Hypothalamus (tissue), 51 donors: ENCODE measurements at regions not wholly inside any gene's neighbourhood (a gene's known extent, or its start where the extent isn't known, plus 50 kb on each side); places are given as distances from the start of the nearest gene placed in this dataset.
"Not testable (repeated sequence)": the region's sequence is repeated elsewhere in the genome, so short reads cannot be mapped to it uniquely, and the experiment has no call there.

ENCODE experiments used
- DNase-seq, 51 donors: peaks; one replicate each; lab custom pipeline; 2025; lab: John Stamatoyannopoulos, UW

GRCh38 chrX:40993395-40993794 lies 91.8 kb upstream of the USP9X start:
- DNase-seq: peak in 1 of 51 donors; percentile 30

- peak in 4 of 51 donors; percentile 0 to 22 (median 2) for DNase-seq
Observed at GRCh38 chrX:40996886-40997530, 88.2 kb upstream of the USP9X start.

- no peak for DNase-seq
Observed at GRCh38 chrX:40998123-40998522, 87.1 kb upstream of the USP9X start.

GRCh38 chrX:41001327-41001726 lies 83.9 kb upstream of the USP9X start:
- no peak for DNase-seq

GRCh38 chrX:41002026-41002425 lies 83.2 kb upstream of the USP9X start:
- no peak for DNase-seq

GRCh38 chrX:41003506-41004270 lies 81.6 kb upstream of the USP9X start:
- no peak for DNase-seq

- peak in 4 of 51 donors; percentile 0 to 7 (median 0) for DNase-seq
Observed at GRCh38 chrX:41005445-41005992, 79.7 kb upstream of the USP9X start.

GRCh38 chrX:41009850-41010846 lies 75.1 kb upstream of the USP9X start:
- DNase-seq: peak in 47 of 51 donors; percentile 0 to 68 (median 34)

- no peak for DNase-seq
Observed at GRCh38 chrX:41014776-41015360, 70.4 kb upstream of the USP9X start.

GRCh38 chrX:41017785-41018184 lies 67.5 kb upstream of the USP9X start:
- not testable (repeated sequence) for DNase-seq

- not testable (repeated sequence) for DNase-seq
Observed at GRCh38 chrX:41018391-41019040, 66.7 kb upstream of the USP9X start.

GRCh38 chrX:41019041-41019392 lies 66.2 kb upstream of the USP9X start:
- no peak for DNase-seq

- DNase-seq: no peak
Observed at GRCh38 chrX:41022566-41022965, 62.7 kb upstream of the USP9X start.

- DNase-seq: no peak
Observed at GRCh38 chrX:41023098-41023497, 62.1 kb upstream of the USP9X start.

GRCh38 chrX:41024335-41024734 lies 60.9 kb upstream of the USP9X start:
- DNase-seq: not testable (repeated sequence)

GRCh38 chrX:41024755-41025154 lies 60.5 kb upstream of the USP9X start:
- no peak for DNase-seq

GRCh38 chrX:41025926-41026701 lies 59.1 kb upstream of the USP9X start:
- no peak for DNase-seq

GRCh38 chrX:41026702-41027078 lies 58.6 kb upstream of the USP9X start:
- DNase-seq: no peak

GRCh38 chrX:41029332-41029731 lies 55.9 kb upstream of the USP9X start:
- DNase-seq: no peak
